ENCODE measurements at regions not wholly inside any gene's neighbourhood (a gene's known extent, or its start where the extent isn't known, plus 50 kb on each side); places are given as distances from the start of the nearest gene placed in this dataset.

- TF ChIP-seq FOXA1 (IDR thresholded peaks at IDR 0.05) (no peak), PKNOX1 (IDR thresholded peaks at IDR 0.05) (no peak), SUZ12 (IDR thresholded peaks at IDR 0.05) (no peak), FOXM1 (IDR thresholded peaks at IDR 0.05; ENCODE audit: borderline replicate concordance) (no peak), ELF4 (IDR thresholded peaks at IDR 0.05) (no peak), L3MBTL2 (conservative IDR thresholded peaks at IDR 0.05) (no peak), LEF1 (IDR thresholded peaks at IDR 0.05; ENCODE audit: borderline replicate concordance) (no peak), NFRKB (IDR thresholded peaks at IDR 0.05) (no peak), CTBP1 (IDR thresholded peaks at IDR 0.05; ENCODE audit: borderline replicate concordance) (no peak), BHLHE40 (IDR thresholded peaks at IDR 0.05; ENCODE audit: borderline replicate concordance) (no peak), FOXK2 (IDR thresholded peaks at IDR 0.05) (no peak)
- DNase-seq (ENCODE audit: extremely low spot score) = no peak
- ChIA-PET CTCF (no interaction called here), POLR2A (no interaction called here)
Observed at GRCh38 chr13:37353911-37354310, 244.7 kb downstream of the POSTN start.

- TF ChIP-seq ELF4 (IDR thresholded peaks at IDR 0.05) (no peak), PKNOX1 (IDR thresholded peaks at IDR 0.05) (no peak), CTBP1 (IDR thresholded peaks at IDR 0.05; ENCODE audit: borderline replicate concordance) (no peak), TARDBP (IDR thresholded peaks at IDR 0.05) (no peak), NFRKB (IDR thresholded peaks at IDR 0.05) (no peak)
- no peak for DNase-seq (ENCODE audit: extremely low spot score)
- POLR2A ChIA-PET = no interaction called here
- CTCF ChIA-PET = no interaction called here
Observed at GRCh38 chr13:37351211-37351610, 245.7 kb upstream of the CSNK1A1L start.

- ChIA-PET POLR2A (no interaction called here), CTCF (no interaction called here)
- no peak for DNase-seq (ENCODE audit: extremely low spot score)
- no peak for TF ChIP-seq L3MBTL2 (conservative IDR thresholded peaks at IDR 0.05)
- TF ChIP-seq BHLHE40 (IDR thresholded peaks at IDR 0.05; ENCODE audit: borderline replicate concordance) = no peak
Observed at GRCh38 chr13:37349916-37350315, 244.5 kb upstream of the CSNK1A1L start.

GRCh38 chr13:37348916-37349643 lies 243.6 kb upstream of the CSNK1A1L start:
- no peak for TF ChIP-seq ZNF384 (IDR thresholded peaks at IDR 0.05)
- no peak for TF ChIP-seq FOXK2 (IDR thresholded peaks at IDR 0.05)
- no peak for TF ChIP-seq BHLHE40 (IDR thresholded peaks at IDR 0.05; ENCODE audit: borderline replicate concordance)
- no peak for TF ChIP-seq NFRKB (IDR thresholded peaks at IDR 0.05)
- no peak for TF ChIP-seq SUZ12 (IDR thresholded peaks at IDR 0.05)
- TF ChIP-seq ELF4 (IDR thresholded peaks at IDR 0.05) = no peak
- TF ChIP-seq SP1 (IDR thresholded peaks at IDR 0.05) = no peak
- TF ChIP-seq CTBP1 (IDR thresholded peaks at IDR 0.05; ENCODE audit: borderline replicate concordance) = no peak
- TF ChIP-seq FOXM1 (IDR thresholded peaks at IDR 0.05; ENCODE audit: borderline replicate concordance) = no peak
- no peak for TF ChIP-seq ARNT (IDR thresholded peaks at IDR 0.05)
- TF ChIP-seq LEF1 (IDR thresholded peaks at IDR 0.05; ENCODE audit: borderline replicate concordance) = no peak
- no peak for TF ChIP-seq FOXA1 (IDR thresholded peaks at IDR 0.05)
- TF ChIP-seq HDGF (IDR thresholded peaks at IDR 0.05; ENCODE audit: borderline replicate concordance) = no peak
- no peak for TF ChIP-seq PKNOX1 (IDR thresholded peaks at IDR 0.05)
- no peak for TF ChIP-seq TARDBP (IDR thresholded peaks at IDR 0.05)
- TF ChIP-seq L3MBTL2 (conservative IDR thresholded peaks at IDR 0.05) = no peak
- CTCF ChIA-PET = no interaction called here
- POLR2A ChIA-PET = no interaction called here
- DNase-seq (ENCODE audit: extremely low spot score) = no peak

GRCh38 chr13:37345869-37346268 lies 240.4 kb upstream of the CSNK1A1L start:
- no peak for DNase-seq (ENCODE audit: extremely low spot score)
- POLR2A ChIA-PET = no interaction called here
- no peak for TF ChIP-seq ZNF384 (IDR thresholded peaks at IDR 0.05)
- TF ChIP-seq LEF1 (IDR thresholded peaks at IDR 0.05; ENCODE audit: borderline replicate concordance) = no peak
- no peak for TF ChIP-seq FOXA1 (IDR thresholded peaks at IDR 0.05)
- TF ChIP-seq BHLHE40 (IDR thresholded peaks at IDR 0.05; ENCODE audit: borderline replicate concordance) = no peak
- no peak for TF ChIP-seq ELF4 (IDR thresholded peaks at IDR 0.05)
- no peak for TF ChIP-seq HDGF (IDR thresholded peaks at IDR 0.05; ENCODE audit: borderline replicate concordance)
- TF ChIP-seq PKNOX1 (IDR thresholded peaks at IDR 0.05) = no peak
- no peak for TF ChIP-seq SUZ12 (IDR thresholded peaks at IDR 0.05)
- TF ChIP-seq FOXM1 (IDR thresholded peaks at IDR 0.05; ENCODE audit: borderline replicate concordance) = no peak
- TF ChIP-seq ARNT (IDR thresholded peaks at IDR 0.05) = no peak
- no peak for TF ChIP-seq FOXK2 (IDR thresholded peaks at IDR 0.05)
- no peak for TF ChIP-seq L3MBTL2 (conservative IDR thresholded peaks at IDR 0.05)
- TF ChIP-seq SP1 (IDR thresholded peaks at IDR 0.05) = no peak
- CTCF ChIA-PET = no interaction called here

- no peak for DNase-seq (ENCODE audit: extremely low spot score)
- POLR2A ChIA-PET = no interaction called here
- TF ChIP-seq BHLHE40 (IDR thresholded peaks at IDR 0.05; ENCODE audit: borderline replicate concordance) (no peak), PKNOX1 (IDR thresholded peaks at IDR 0.05) (no peak), SP1 (IDR thresholded peaks at IDR 0.05) (no peak), ELF4 (IDR thresholded peaks at IDR 0.05) (no peak), HDGF (IDR thresholded peaks at IDR 0.05; ENCODE audit: borderline replicate concordance) (no peak), FOXK2 (IDR thresholded peaks at IDR 0.05) (no peak), CTBP1 (IDR thresholded peaks at IDR 0.05; ENCODE audit: borderline replicate concordance) (no peak), FOXM1 (IDR thresholded peaks at IDR 0.05; ENCODE audit: borderline replicate concordance) (no peak), L3MBTL2 (conservative IDR thresholded peaks at IDR 0.05) (no peak)
- CTCF ChIA-PET = no interaction called here
Observed at GRCh38 chr13:37345391-37345790, 239.9 kb upstream of the CSNK1A1L start.

Data from HEK293T (cell line).